NCI-H1105 (cell line): ENCODE measurements at regions not wholly inside any gene's neighbourhood (a gene's known extent, or its start where the extent isn't known, plus 50 kb on each side); places are given as distances from the start of the nearest gene placed in this dataset.

Source experiments
- DNase-seq: peaks from one replicate; lab custom pipeline; 2025; lab: John Stamatoyannopoulos, UW

GRCh38 chr4:176843710-176844109 is 51.0 kb upstream of the VEGFC start:
- DNase-seq: no peak

- DNase-seq: no peak
Measured at GRCh38 chr4:176844448-176844847, 51.7 kb upstream of the VEGFC start.

GRCh38 chr4:176845636-176846035 is 52.9 kb upstream of the VEGFC start:
- DNase-seq: no peak

GRCh38 chr4:176849076-176849475 is 56.4 kb upstream of the VEGFC start:
- DNase-seq: no peak

GRCh38 chr4:176850436-176850835 is 57.7 kb upstream of the VEGFC start:
- no peak for DNase-seq

- no peak for DNase-seq
Measured at GRCh38 chr4:176856421-176856820, 63.7 kb upstream of the VEGFC start.

- no peak for DNase-seq
Measured at GRCh38 chr4:176858839-176859238, 66.1 kb upstream of the VEGFC start.

- no peak for DNase-seq
Measured at GRCh38 chr4:176864238-176864637, 71.5 kb upstream of the VEGFC start.

GRCh38 chr4:176868676-176869075 is 76.0 kb upstream of the VEGFC start:
- DNase-seq: no peak

GRCh38 chr4:176872461-176872860 is 79.7 kb upstream of the VEGFC start:
- DNase-seq: no peak

- no peak for DNase-seq
Measured at GRCh38 chr4:176874721-176875445, 82.2 kb upstream of the VEGFC start.

GRCh38 chr4:176875446-176875930 is 82.8 kb upstream of the VEGFC start:
- DNase-seq: no peak

GRCh38 chr4:176879380-176880116 is 86.8 kb upstream of the VEGFC start:
- DNase-seq: no peak

- no peak for DNase-seq
Measured at GRCh38 chr4:176882206-176882605, 89.5 kb upstream of the VEGFC start.

- DNase-seq: no peak
Measured at GRCh38 chr4:176883108-176883550, 90.4 kb upstream of the VEGFC start.

GRCh38 chr4:176883681-176884418 is 91.1 kb upstream of the VEGFC start:
- DNase-seq: no peak

GRCh38 chr4:176885224-176885623 is 92.5 kb upstream of the VEGFC start:
- DNase-seq: no peak

GRCh38 chr4:176886135-176886534 is 93.4 kb upstream of the VEGFC start:
- DNase-seq: no peak

- DNase-seq: no peak
Measured at GRCh38 chr4:176889776-176890175, 97.1 kb upstream of the VEGFC start.

- no peak for DNase-seq
Measured at GRCh38 chr4:176894498-176894897, 101.8 kb upstream of the VEGFC start.

GRCh38 chr4:176896211-176896610 is 103.5 kb upstream of the VEGFC start:
- no peak for DNase-seq

GRCh38 chr4:176897226-176897625 is 104.5 kb upstream of the VEGFC start:
- no peak for DNase-seq

GRCh38 chr4:176898791-176899190 is 106.1 kb upstream of the VEGFC start:
- no peak for DNase-seq
